ENCODE measurements at regions not wholly inside any gene's neighbourhood (a gene's known extent, or its start where the extent isn't known, plus 50 kb on each side); places are given as distances from the start of the nearest gene placed in this dataset.

- Mint-ChIP-seq H3K9me3 (no peaks in the 10 kb centered on the region), H3K27me3 (ENCODE audit: low read depth, poor library complexity) (peaks cover 3% of the 10 kb centered on the region), H3K36me3 (ENCODE audit: low read depth) (no peaks in the 10 kb centered on the region), H3K4me1 (no peaks in the 10 kb centered on the region), H3K4me3 (no peak overlapping the region), H3K27ac (peak overlapping the region; percentile 5)
- DNase-seq = no peak
- TF ChIP-seq, protein P1, sequence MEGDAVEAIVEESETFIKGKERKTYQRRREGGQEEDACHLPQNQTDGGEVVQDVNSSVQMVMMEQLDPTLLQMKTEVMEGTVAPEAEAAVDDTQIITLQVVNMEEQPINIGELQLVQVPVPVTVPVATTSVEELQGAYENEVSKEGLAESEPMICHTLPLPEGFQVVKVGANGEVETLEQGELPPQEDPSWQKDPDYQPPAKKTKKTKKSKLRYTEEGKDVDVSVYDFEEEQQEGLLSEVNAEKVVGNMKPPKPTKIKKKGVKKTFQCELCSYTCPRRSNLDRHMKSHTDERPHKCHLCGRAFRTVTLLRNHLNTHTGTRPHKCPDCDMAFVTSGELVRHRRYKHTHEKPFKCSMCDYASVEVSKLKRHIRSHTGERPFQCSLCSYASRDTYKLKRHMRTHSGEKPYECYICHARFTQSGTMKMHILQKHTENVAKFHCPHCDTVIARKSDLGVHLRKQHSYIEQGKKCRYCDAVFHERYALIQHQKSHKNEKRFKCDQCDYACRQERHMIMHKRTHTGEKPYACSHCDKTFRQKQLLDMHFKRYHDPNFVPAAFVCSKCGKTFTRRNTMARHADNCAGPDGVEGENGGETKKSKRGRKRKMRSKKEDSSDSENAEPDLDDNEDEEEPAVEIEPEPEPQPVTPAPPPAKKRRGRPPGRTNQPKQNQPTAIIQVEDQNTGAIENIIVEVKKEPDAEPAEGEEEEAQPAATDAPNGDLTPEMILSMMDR (IDR thresholded peaks at IDR 0.05) = no peak
These were observed 123.1 kb upstream of the FREM2 start for GRCh38 chr13:38563739-38564138.

DNA sequence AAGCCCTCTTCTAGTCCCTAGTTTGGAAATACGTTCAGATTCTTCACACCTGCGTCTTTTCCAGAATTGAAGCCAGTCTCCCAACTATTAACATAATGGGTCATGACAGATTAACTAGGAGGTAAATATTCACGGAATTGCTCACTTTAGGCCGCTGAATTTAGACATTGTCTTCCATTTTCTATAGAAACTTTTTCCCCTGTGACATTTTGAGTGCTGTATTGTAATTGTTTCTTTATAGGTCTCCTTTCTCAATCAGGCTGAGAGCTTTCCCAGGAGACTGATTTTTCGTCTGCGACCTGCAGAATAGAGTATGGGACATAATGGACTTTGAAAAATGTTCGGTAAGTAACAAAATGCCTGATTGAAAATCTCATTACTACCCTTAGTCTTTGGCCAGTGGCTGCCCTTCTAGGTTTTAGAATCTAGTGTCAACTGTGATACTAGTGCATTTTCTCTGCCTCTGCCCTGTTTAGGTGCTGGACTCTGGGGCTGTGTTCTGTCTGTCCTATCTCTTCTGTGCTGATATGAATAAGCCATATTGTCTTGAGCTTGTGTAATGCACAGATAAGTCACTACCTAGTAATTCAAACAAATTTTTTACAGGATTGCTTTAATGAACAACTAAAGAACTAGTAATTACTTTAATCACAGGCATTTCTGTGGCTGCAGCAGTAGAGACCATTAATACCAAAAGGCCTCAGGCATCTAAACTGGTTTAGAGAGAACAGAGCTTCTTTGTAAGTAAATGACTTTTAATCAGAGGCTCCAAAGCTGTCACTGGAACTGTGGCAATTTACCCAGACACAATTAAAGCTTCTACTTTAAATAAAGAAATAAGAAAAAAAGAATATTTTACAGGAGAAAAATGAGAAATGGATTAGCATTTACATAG is 122.4 kb upstream of the FREM2 start:
- Mint-ChIP-seq H3K4me3 (no peak overlapping the region), H3K27ac (peak overlapping the region; percentile 5), H3K9me3 (no peaks in the 10 kb centered on the region), H3K4me1 (no peaks in the 10 kb centered on the region), H3K27me3 (ENCODE audit: low read depth, poor library complexity) (peaks cover 3% of the 10 kb centered on the region), H3K36me3 (ENCODE audit: low read depth) (no peaks in the 10 kb centered on the region)
- TF ChIP-seq, protein P1 (IDR thresholded peaks at IDR 0.05) = no peak
- no peak for DNase-seq

DNA sequence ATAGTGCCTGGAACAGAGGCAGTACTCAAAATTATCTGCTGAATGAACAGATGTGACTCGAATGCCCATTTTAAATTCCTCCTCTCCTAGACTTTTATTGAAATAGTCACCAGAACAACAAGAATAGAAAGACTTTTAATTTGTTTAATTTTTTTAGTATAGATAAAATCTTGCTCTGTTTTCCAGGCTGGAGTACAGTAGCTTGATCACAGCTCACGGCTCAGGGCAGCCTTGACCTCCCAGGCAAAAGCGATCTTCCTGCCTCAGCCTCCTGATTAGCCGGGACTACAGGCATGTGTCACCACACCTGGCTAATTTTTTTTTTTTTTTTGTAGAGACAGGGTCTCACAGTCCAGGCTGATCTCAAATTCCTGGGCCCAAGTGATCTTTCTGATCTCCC is 120.9 kb upstream of the FREM2 start:
- H3K27ac Mint-ChIP-seq = no peak overlapping the region
- DNase-seq = no peak

DNA sequence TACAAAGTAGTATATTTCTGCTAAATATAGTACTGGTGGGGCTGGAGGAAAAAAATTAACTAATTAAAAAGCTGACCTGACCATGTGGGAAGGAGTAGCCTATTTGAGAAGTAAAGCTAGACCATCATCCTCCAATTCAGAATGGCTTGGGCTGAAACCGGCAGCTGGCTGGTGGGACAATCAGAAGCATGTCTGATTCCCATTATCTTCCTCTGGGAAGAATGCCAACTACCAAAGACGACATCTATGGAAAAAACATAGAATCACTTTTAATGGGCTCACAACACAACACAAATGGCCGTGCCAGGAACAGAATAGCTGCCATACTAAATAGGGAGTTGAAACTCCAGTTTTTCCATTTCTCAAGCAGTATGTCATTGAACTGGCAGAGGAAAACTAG is 120.4 kb upstream of the FREM2 start:
- TF ChIP-seq, protein P1 (IDR thresholded peaks at IDR 0.05) = no peak
- Mint-ChIP-seq H3K36me3 (ENCODE audit: low read depth) (no peaks in the 10 kb centered on the region), H3K9me3 (peaks cover 12% of the 10 kb centered on the region), H3K27me3 (ENCODE audit: low read depth, poor library complexity) (peaks cover 3% of the 10 kb centered on the region), H3K4me1 (no peaks in the 10 kb centered on the region), H3K27ac (no peak overlapping the region), H3K4me3 (no peak overlapping the region)
- no peak for DNase-seq

More for the DNA sequence above, 120.9 kb upstream of the FREM2 start:
- Mint-ChIP-seq H3K36me3 (ENCODE audit: low read depth) (no peaks in the 10 kb centered on the region), H3K27me3 (ENCODE audit: low read depth, poor library complexity) (peaks cover 3% of the 10 kb centered on the region), H3K4me1 (no peaks in the 10 kb centered on the region), H3K9me3 (peaks cover 10% of the 10 kb centered on the region), H3K4me3 (no peak overlapping the region)
- TF ChIP-seq, protein P1 (IDR thresholded peaks at IDR 0.05) = no peak

- no peak overlapping the region for H3K4me3 Mint-ChIP-seq
- peaks cover 3% of the 10 kb centered on the region for H3K27me3 Mint-ChIP-seq (ENCODE audit: low read depth, poor library complexity)
- no peak for DNase-seq
- H3K27ac Mint-ChIP-seq = no peak overlapping the region
- peaks cover 13% of the 10 kb centered on the region for H3K9me3 Mint-ChIP-seq
- H3K4me1 Mint-ChIP-seq = no peaks in the 10 kb centered on the region
- TF ChIP-seq, protein P1 (IDR thresholded peaks at IDR 0.05) = no peak
- no peaks in the 10 kb centered on the region for H3K36me3 Mint-ChIP-seq (ENCODE audit: low read depth)
These were observed 116.2 kb upstream of the FREM2 start for GRCh38 chr13:38570706-38571105.

- no peaks in the 10 kb centered on the region for H3K27me3 Mint-ChIP-seq (ENCODE audit: low read depth, poor library complexity)
- H3K27ac Mint-ChIP-seq = no peak overlapping the region
- no peak for DNase-seq
- TF ChIP-seq, protein P1 (IDR thresholded peaks at IDR 0.05) = no peak
- H3K4me3 Mint-ChIP-seq = no peak overlapping the region
- H3K4me1 Mint-ChIP-seq = no peaks in the 10 kb centered on the region
- H3K36me3 Mint-ChIP-seq (ENCODE audit: low read depth) = no peaks in the 10 kb centered on the region
- H3K9me3 Mint-ChIP-seq = peaks cover 5% of the 10 kb centered on the region
These were observed 111.5 kb upstream of the FREM2 start for GRCh38 chr13:38575427-38575826.

All from nephron progenitor cell (in vitro differentiated cells).